ENCODE measurements at regions not wholly inside any gene's neighbourhood (a gene's known extent, or its start where the extent isn't known, plus 50 kb on each side); places are given as distances from the start of the nearest gene placed in this dataset.

DNA sequence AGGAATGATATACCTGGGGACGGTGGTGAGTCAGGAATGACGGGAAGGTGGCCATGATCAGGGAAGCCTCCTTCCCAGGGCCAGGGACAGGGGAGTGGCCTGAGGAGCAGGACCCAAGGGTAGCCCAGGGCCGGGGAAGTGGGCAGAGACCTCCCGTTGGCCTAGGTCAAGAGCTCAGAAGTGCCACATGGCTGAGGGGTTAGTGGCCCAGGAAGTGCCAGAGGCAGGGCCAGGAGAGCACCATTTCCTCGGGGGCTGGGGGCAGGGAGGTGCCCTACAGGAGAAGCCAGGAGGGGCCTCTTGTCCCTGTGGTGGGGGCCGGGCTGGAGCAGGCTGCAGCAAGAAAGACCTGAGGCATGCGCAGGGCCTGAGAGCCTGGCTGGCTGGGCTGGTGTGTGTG lies 152.3 kb upstream of the ZSWIM2 start:
- H3K36me3 Mint-ChIP-seq (ENCODE audit: insufficient read depth in 1 of 3, low read depth in 3 of 3): peaks cover 0 to 1% (median 0%) of the 10 kb centered on the region in 3 experiments; a peak in 1 of 7 replicates
- H2BK20ac ChIP-seq (ENCODE audit: low read depth, low read length, poor library complexity, severe bottlenecking): no peak overlapping the region

More for the DNA sequence above, 152.3 kb upstream of the ZSWIM2 start:
- H3K27me3 Mint-ChIP-seq (ENCODE audit: low read depth): no peaks in the 10 kb centered on the region
- Histone ChIP-seq H3K4me2 (ENCODE audit: insufficient read depth, insufficient read length, low read length) (no peak overlapping the region), H3K27me3 (ENCODE audit: insufficient read depth, low read length) (no peaks in the 10 kb centered on the region), H2AFZ (ENCODE audit: low read length) (no peak overlapping the region), H3K79me2 (ENCODE audit: insufficient read depth, low read length) (no peaks in the 10 kb centered on the region), H2BK15ac (ENCODE audit: low read depth, low read length) (no peak overlapping the region), H2BK120ac (ENCODE audit: low read depth, low read length, poor library complexity, severe bottlenecking) (no peak overlapping the region), H3K18ac (ENCODE audit: insufficient read length, low read depth, low read length) (no peak overlapping the region), H3T11ph (ENCODE audit: low read length) (no peak overlapping the region), H3K4me1 (ENCODE audit: insufficient read depth, low read length) (no peaks in the 10 kb centered on the region), H2AK5ac (ENCODE audit: insufficient read length, low read length) (no peak overlapping the region), H3K9me3 (ENCODE audit: control insufficient read depth, low read depth, low read length) (no peaks in the 10 kb centered on the region), H4K8ac (replicated peaks; ENCODE audit: insufficient read length, low read depth, low read length) (no peak overlapping the region), H4K20me1 (ENCODE audit: control insufficient read depth, insufficient read depth, insufficient read length) (no peaks in the 10 kb centered on the region), H2BK12ac (ENCODE audit: insufficient read length, low read depth, low read length) (no peak overlapping the region), H2BK5ac (ENCODE audit: insufficient read length, low read length) (no peak overlapping the region), H4K5ac (ENCODE audit: insufficient read length, low read depth, low read length) (no peak overlapping the region), H3K14ac (ENCODE audit: insufficient read depth, low read length) (no peak overlapping the region), H3K9ac (ENCODE audit: extremely low read depth, insufficient read length, low read length) (no peak overlapping the region), H3K79me1 (ENCODE audit: insufficient read depth, low read depth, low read length, poor library complexity, severe bottlenecking) (no peaks in the 10 kb centered on the region), H3K56ac (ENCODE audit: insufficient read length, low read depth, low read length) (no peak overlapping the region), H3K23me2 (ENCODE audit: insufficient read length, low read depth, low read length, poor library complexity, severe bottlenecking) (no peaks in the 10 kb centered on the region), H3K4ac (ENCODE audit: low read depth, low read length) (no peak overlapping the region), H3K23ac (ENCODE audit: insufficient read length, low read depth, low read length) (no peak overlapping the region), H4K91ac (ENCODE audit: insufficient read length, low read depth, low read length) (no peak overlapping the region), H3K27ac (ENCODE audit: insufficient read length, low read depth, low read length) (no peak overlapping the region)
- H3K27ac Mint-ChIP-seq: no peak overlapping the region
- H3K4me1 Mint-ChIP-seq: no peaks in the 10 kb centered on the region
- TF ChIP-seq, protein P1, sequence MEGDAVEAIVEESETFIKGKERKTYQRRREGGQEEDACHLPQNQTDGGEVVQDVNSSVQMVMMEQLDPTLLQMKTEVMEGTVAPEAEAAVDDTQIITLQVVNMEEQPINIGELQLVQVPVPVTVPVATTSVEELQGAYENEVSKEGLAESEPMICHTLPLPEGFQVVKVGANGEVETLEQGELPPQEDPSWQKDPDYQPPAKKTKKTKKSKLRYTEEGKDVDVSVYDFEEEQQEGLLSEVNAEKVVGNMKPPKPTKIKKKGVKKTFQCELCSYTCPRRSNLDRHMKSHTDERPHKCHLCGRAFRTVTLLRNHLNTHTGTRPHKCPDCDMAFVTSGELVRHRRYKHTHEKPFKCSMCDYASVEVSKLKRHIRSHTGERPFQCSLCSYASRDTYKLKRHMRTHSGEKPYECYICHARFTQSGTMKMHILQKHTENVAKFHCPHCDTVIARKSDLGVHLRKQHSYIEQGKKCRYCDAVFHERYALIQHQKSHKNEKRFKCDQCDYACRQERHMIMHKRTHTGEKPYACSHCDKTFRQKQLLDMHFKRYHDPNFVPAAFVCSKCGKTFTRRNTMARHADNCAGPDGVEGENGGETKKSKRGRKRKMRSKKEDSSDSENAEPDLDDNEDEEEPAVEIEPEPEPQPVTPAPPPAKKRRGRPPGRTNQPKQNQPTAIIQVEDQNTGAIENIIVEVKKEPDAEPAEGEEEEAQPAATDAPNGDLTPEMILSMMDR (conservative IDR thresholded peaks at IDR 0.05): no peak
- no peak for DNase-seq
- H3K9me3 Mint-ChIP-seq: no peaks in the 10 kb centered on the region; a peak in 2 of 5 replicates
- WGBS (ENCODE audit: extremely low coverage, insufficient read length, low lambda C conversion rate): no CpG with 5 or more reads among the region's 7 CpGs
- H3K4me3 Mint-ChIP-seq: no peak overlapping the region
